H7 (cell line): ENCODE measurements at regions not wholly inside any gene's neighbourhood (a gene's known extent, or its start where the extent isn't known, plus 50 kb on each side); places are given as distances from the start of the nearest gene placed in this dataset.

ENCODE experiments used
- DNase-seq: peaks from one replicate; pipeline ENCODE4 v3.0.0; 2012
- H3K27me3 ChIP-seq: 2 replicates; pipeline ENCODE4 v1.6.0; 2011; ENCODE audit warnings: mild to moderate bottlenecking, low read length; ENCODE audit not compliant: control insufficient read depth, insufficient read depth
- H3K36me3 ChIP-seq: replicated peaks from 2 replicates; pipeline ENCODE4 v1.5.1; 2011; ENCODE audit warnings: low read length; ENCODE audit not compliant: control insufficient read depth, insufficient read depth
- H3K4me3 ChIP-seq: 2 replicates; pipeline ENCODE4 v1.5.1; 2011; ENCODE audit warnings: low read depth, mild to moderate bottlenecking, control low read depth, low read length, moderate library complexity; ENCODE audit not compliant: insufficient read depth

- no peak overlapping the region for H3K4me3 ChIP-seq
- no peaks in the 10 kb centered on the region for H3K36me3 ChIP-seq
- no peaks in the 10 kb centered on the region for H3K27me3 ChIP-seq
- no peak for DNase-seq
Measured at GRCh38 chr5:34598177-34598794, 57.8 kb upstream of the RAI14 start.

GRCh38 chr5:34599471-34600117, 56.5 kb upstream of the RAI14 start:
- H3K4me3 ChIP-seq: no peak overlapping the region
- H3K36me3 ChIP-seq: no peaks in the 10 kb centered on the region
- no peak for DNase-seq

GRCh38 chr5:34600118-34600493, 56.0 kb upstream of the RAI14 start:
- no peak overlapping the region for H3K4me3 ChIP-seq
- DNase-seq: no peak
- no peaks in the 10 kb centered on the region for H3K36me3 ChIP-seq
- H3K27me3 ChIP-seq: no peaks in the 10 kb centered on the region

More at GRCh38 chr5:34599471-34600117, 56.5 kb upstream of the RAI14 start:
- no peaks in the 10 kb centered on the region for H3K27me3 ChIP-seq

DNA sequence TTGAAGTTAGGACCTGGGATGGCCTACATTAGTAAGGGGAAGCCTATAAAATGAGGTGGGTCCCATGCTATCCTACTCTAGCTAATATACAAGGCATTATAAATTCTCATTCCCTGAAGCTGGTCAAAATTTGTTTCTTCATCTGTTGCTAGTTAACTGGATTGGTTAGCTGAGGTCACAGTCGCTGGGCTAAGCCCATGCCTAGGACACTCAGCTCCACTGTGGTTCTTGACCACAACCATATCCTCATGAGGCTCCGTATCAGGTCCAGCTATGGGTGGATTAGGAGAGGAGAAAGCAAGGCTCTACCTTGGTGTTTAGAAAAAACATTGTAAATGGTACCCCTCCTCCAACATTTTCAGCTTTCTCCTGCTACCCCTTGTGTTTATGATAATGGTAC, 52.8 kb upstream of the RAI14 start:
- no peaks in the 10 kb centered on the region for H3K36me3 ChIP-seq
- DNase-seq: no peak
- no peak overlapping the region for H3K4me3 ChIP-seq
- no peaks in the 10 kb centered on the region for H3K27me3 ChIP-seq

GRCh38 chr5:34604119-34604675, 51.9 kb upstream of the RAI14 start:
- Histone ChIP-seq H3K4me3 (no peak overlapping the region), H3K36me3 (no peaks in the 10 kb centered on the region), H3K27me3 (no peaks in the 10 kb centered on the region)
- DNase-seq: no peak

GRCh38 chr5:34606101-34606500, 50.0 kb upstream of the RAI14 start:
- H3K27me3 ChIP-seq: no peaks in the 10 kb centered on the region
- H3K36me3 ChIP-seq: no peaks in the 10 kb centered on the region
- no peak for DNase-seq
- H3K4me3 ChIP-seq: no peak overlapping the region
